Panc1 (cell line): ENCODE measurements at regions not wholly inside any gene's neighbourhood (a gene's known extent, or its start where the extent isn't known, plus 50 kb on each side); places are given as distances from the start of the nearest gene placed in this dataset.

Experiments used
- ATAC-seq: fragments of 200-7000 bp; cut with Tn5 transposase; 2 replicates; pipeline ENCODE4 v1.9.1; 2020; ENCODE audit warnings: mild to moderate bottlenecking, moderate library complexity
- BruUV-seq: library from RNA; stranded (reverse); fragments of 400-500 nt; replicated peaks from 2 replicates; lab custom pipeline; 2021; lab: Mats Ljungman, UMichigan
- CTCF ChIA-PET: fragments of 300-600 bp; sonication (Branson Sonifier 250); formaldehyde crosslinking; loops from one replicate; lab custom pipeline; 2022; ENCODE audit warnings: antibody characterized with exemption; lab: Charles Lee
- POLR2A ChIA-PET: fragments of 300-600 bp; sonication (Branson Sonifier 250); formaldehyde crosslinking; loops from one replicate; lab custom pipeline; 2022; ENCODE audit warnings: antibody characterized with exemption; lab: Charles Lee
- DNase-seq: peaks from one replicate; pipeline ENCODE4 v3.0.0-alpha.2; 2010; ENCODE audit warnings: low read depth, low spot score
- H3K27ac ChIP-seq: 2 replicates; pipeline ENCODE4 v1.5.1; 2011; ENCODE audit warnings: mild to moderate bottlenecking, low read length, inconsistent platforms
- H3K27me3 ChIP-seq: fragments of 200-500 bp; sonication (Bioruptor generic); 2 replicates; pipeline ENCODE4 v1.6.0; 2014; ENCODE audit warnings: low read length, inconsistent platforms; ENCODE audit not compliant: control insufficient read depth, insufficient read depth
- H3K36me3 ChIP-seq: fragments of 200-500 bp; sonication (Bioruptor generic); 2 replicates; pipeline ENCODE4 v1.5.1; 2014; ENCODE audit warnings: inconsistent platforms, mild to moderate bottlenecking, low read length, moderate library complexity; ENCODE audit not compliant: control insufficient read depth, insufficient read depth
- H3K4me1 ChIP-seq: 2 replicates; pipeline ENCODE4 v1.5.1; 2011; ENCODE audit warnings: inconsistent platforms, mild to moderate bottlenecking, low read length, moderate library complexity; ENCODE audit not compliant: control insufficient read depth, insufficient read depth
- H3K4me3 ChIP-seq, 2 experiments: 2 replicates each; pipeline ENCODE4 v1.5.1; 2011 to 2012; ENCODE audit warnings: low read depth in 2 of 2, low read length in 2 of 2, mild to moderate bottlenecking in 2 of 2, inconsistent platforms in 1 of 2, moderate library complexity in 1 of 2
- H3K9me3 ChIP-seq: fragments of 200-500 bp; sonication (Bioruptor generic); 2 replicates; pipeline ENCODE4 v1.5.1; 2014; ENCODE audit warnings: low read depth, mild to moderate bottlenecking, inconsistent platforms, low read length, moderate library complexity; ENCODE audit not compliant: control insufficient read depth, insufficient read depth
- CTCF ChIP-seq: fragments of 450-650 bp; IDR thresholded peaks from 2 replicates; pipeline ENCODE4 v1.5.1; 2017; ENCODE audit warnings: mild to moderate bottlenecking
- POLR2AphosphoS5 ChIP-seq: IDR thresholded peaks from 2 replicates; pipeline ENCODE4 v1.6.1; 2012; ENCODE audit warnings: mild to moderate bottlenecking, low read depth, low read length, moderate library complexity
- REST ChIP-seq, 2 experiments: IDR thresholded peaks; 2 replicates each; pipeline ENCODE4 v1.6.1; 2011 to 2012; ENCODE audit warnings: low read depth in 2 of 2, control low read depth in 1 of 2, low read length in 1 of 2, mild to moderate bottlenecking in 1 of 2, moderate library complexity in 1 of 2; ENCODE audit not compliant: insufficient read depth in 1 of 2
- SIN3A ChIP-seq: IDR thresholded peaks from 2 replicates; pipeline ENCODE4 v1.6.1; 2012; ENCODE audit warnings: low read depth, mild to moderate bottlenecking, low read length, moderate library complexity, borderline replicate concordance; ENCODE audit not compliant: insufficient read depth
- TCF7L2 ChIP-seq: IDR thresholded peaks from 2 replicates; pipeline ENCODE4 v1.6.1; 2011; ENCODE audit warnings: mild to moderate bottlenecking, low read depth, low read length, inconsistent platforms
- in situ Hi-C: cut with HindIII; loops from 2 replicates; pipeline ENCODE4 v1.10.0; 2016; ENCODE audit warnings: low sequenced_read_pairs, low pct_unique_long_range_greater_than_20kb
- intact Hi-C: fragments of 100-400 bp; cut with micrococcal nuclease; formaldehyde crosslinking; loops from one replicate; pipeline ENCODE4 v1.10.0; 2022; ENCODE audit not compliant: unreplicated experiment

GRCh38 chr5:57414191-57414590, 68.4 kb downstream of the ACTBL2 start:
- TF ChIP-seq CTCF (no peak), TCF7L2 (no peak), REST (IDR thresholded peaks at IDR 0.05; ENCODE audit: insufficient read depth in 1 of 2, low read depth in 2 of 2, low read length in 1 of 2) (no peak), POLR2AphosphoS5 (no peak)
- in situ Hi-C loops (no loop called here), intact Hi-C loops (no loop called here)
- ATAC-seq, result no peak
- Histone ChIP-seq H3K27me3 (no peaks in the 10 kb centered on the region), H3K4me3 (no peak overlapping the region), H3K27ac (peak overlapping the region; percentile 57; the same call in 1 of the 2 replicates), H3K36me3 (no peaks in the 10 kb centered on the region), H3K4me1 (peaks cover 3% of the 10 kb centered on the region), H3K9me3 (no peaks in the 10 kb centered on the region)
- DNase-seq, result no peak
- ChIA-PET POLR2A (interaction anchor here (0.6 kb wide), 1 partner anchor 45 kb away, joined by 10 read pairs; no protein-coding TSS in a partner anchor), CTCF (interaction anchor here (1.1 kb wide), 1 partner anchor 85 kb away, joined by 3 read pairs; no protein-coding TSS in a partner anchor)
- no TSS peak for BruUV-seq

- in situ Hi-C loops (no loop called here), intact Hi-C loops (no loop called here)
- ChIA-PET CTCF (no interaction called here), POLR2A (no interaction called here)
- H3K4me1 ChIP-seq, result peaks cover 3% of the 10 kb centered on the region
- no peak for DNase-seq
- H3K4me3 ChIP-seq, result no peak overlapping the region
- H3K27ac ChIP-seq, result no peak overlapping the region
- no peaks in the 10 kb centered on the region for H3K27me3 ChIP-seq
- no peak for ATAC-seq
- BruUV-seq, result no TSS peak
- no peak for TF ChIP-seq POLR2AphosphoS5
- TF ChIP-seq CTCF, result no peak
- TF ChIP-seq TCF7L2, result no peak
- TF ChIP-seq SIN3A, result no peak
- TF ChIP-seq REST (IDR thresholded peaks at IDR 0.05; ENCODE audit: insufficient read depth in 1 of 2, low read depth in 2 of 2, low read length in 1 of 2), result no peak
- H3K9me3 ChIP-seq, result no peaks in the 10 kb centered on the region
- no peaks in the 10 kb centered on the region for H3K36me3 ChIP-seq
Measured at GRCh38 chr5:57413145-57413544, 69.5 kb downstream of the ACTBL2 start.
